Subcutaneous abdominal adipose tissue (tissue), 5 donors: ENCODE measurements at regions not wholly inside any gene's neighbourhood (a gene's known extent, or its start where the extent isn't known, plus 50 kb on each side); places are given as distances from the start of the nearest gene placed in this dataset.

Experiments
- H3K27ac ChIP-seq: one replicate; pipeline ENCODE4 v1.7.0; 2013; ENCODE audit warnings: low read depth, mild to moderate bottlenecking, inconsistent platforms, low read length, moderate library complexity
- H3K27me3 ChIP-seq, 5 donors: one replicate each; pipeline ENCODE4 v1.7.0; 2013; ENCODE audit warnings: low read length in 5 of 5, inconsistent platforms in 1 of 5; ENCODE audit not compliant: control insufficient read depth in 5 of 5, insufficient read depth in 4 of 5
- H3K36me3 ChIP-seq, 5 donors: one replicate each; pipeline ENCODE4 v1.7.0; 2013; ENCODE audit warnings: low read length in 5 of 5; ENCODE audit not compliant: control insufficient read depth in 5 of 5, insufficient read depth in 5 of 5
- H3K4me1 ChIP-seq, 5 donors: one replicate each; pipeline ENCODE4 v1.7.0; 2013; ENCODE audit warnings: low read length in 5 of 5, mild to moderate bottlenecking in 3 of 5, moderate library complexity in 1 of 5; ENCODE audit not compliant: control insufficient read depth in 5 of 5, insufficient read depth in 5 of 5
- H3K4me3 ChIP-seq, 5 donors: one replicate each; pipeline ENCODE4 v1.7.0; 2013; ENCODE audit warnings: low read length in 5 of 5, low read depth in 1 of 5
- H3K9ac ChIP-seq, 5 donors: one replicate each; pipeline ENCODE4 v1.7.0; 2013; ENCODE audit warnings: low read length in 5 of 5, mild to moderate bottlenecking in 4 of 5, moderate library complexity in 3 of 5
- H3K9me3 ChIP-seq, 5 donors: one replicate each; pipeline ENCODE4 v1.7.0; 2013; ENCODE audit warnings: low read length in 5 of 5; ENCODE audit not compliant: control insufficient read depth in 5 of 5
- donor health status: healthy.
- donor health status: healthy.
- donor health status: healthy.
- donor health status: healthy.
- donor health status: healthy.

DNA sequence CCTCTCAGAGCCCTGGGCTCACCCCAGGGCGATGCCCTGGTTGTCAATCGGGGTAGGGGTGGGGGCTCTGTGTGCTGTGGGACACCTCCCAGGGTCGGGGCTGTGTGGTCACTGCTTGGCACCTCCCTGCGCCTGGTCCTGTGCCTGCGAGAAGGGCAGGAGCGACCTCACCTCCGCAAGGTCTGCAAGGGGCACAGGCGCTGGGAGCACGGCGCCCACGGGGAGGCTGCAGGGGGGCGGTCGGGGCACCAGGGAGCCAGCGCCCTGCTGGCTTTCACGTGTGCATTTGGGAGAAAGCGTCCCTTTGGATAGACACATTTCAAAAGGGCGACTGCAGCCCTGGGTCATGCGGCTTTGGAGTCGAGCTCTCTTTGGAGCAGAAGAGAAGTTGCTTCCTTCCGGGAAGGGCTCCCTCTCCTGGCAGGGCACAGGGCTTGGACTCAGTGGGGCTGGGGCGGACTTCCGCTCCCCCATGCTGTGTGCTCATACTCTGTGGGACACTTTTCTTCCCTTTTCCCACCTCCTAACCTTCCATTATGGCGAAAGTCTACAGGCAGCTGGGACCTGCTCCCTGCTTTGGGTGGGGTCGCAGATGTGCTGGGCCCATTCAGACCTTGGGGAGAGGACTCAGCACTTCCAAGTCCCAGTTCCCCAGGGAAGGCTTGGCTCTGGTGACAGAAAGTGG is 52.9 kb upstream of the SLC28A3 start:
- H3K36me3 ChIP-seq = no peaks in the 10 kb centered on the region
- H3K27ac ChIP-seq = no peak overlapping the region
- H3K9me3 ChIP-seq = no peaks in the 10 kb centered on the region
- H3K9ac ChIP-seq = no peak overlapping the region
- H3K27me3 ChIP-seq = peaks cover 0 to 6% (median 2%) of the 10 kb centered on the region in 5 donors
- H3K4me3 ChIP-seq = no peak overlapping the region
- no peaks in the 10 kb centered on the region for H3K4me1 ChIP-seq

DNA sequence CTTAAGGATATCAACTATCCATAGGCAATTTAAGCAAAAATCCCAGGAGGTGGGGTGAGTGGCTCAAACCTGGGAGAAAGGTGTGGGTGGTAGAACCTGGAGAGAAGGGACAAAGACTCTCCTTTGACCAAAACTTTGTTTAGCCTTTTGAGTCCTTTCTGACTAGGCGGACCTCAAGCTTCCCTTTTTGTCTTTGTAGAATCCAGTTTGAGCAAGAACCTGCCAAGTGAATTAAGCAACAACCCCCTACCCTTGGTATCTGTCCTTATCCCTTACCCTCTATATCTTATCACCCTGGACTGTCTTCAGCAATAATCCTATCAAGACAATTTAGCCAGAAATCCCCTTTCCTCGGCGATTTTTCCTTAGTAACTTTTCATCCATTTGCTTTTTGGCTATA is 53.5 kb upstream of the SLC28A3 start:
- H3K4me3 ChIP-seq = no peak overlapping the region
- no peak overlapping the region for H3K9ac ChIP-seq
- H3K27ac ChIP-seq = no peak overlapping the region
- no peaks in the 10 kb centered on the region for H3K9me3 ChIP-seq
- H3K4me1 ChIP-seq = no peaks in the 10 kb centered on the region
- peaks cover 0 to 6% (median 2%) of the 10 kb centered on the region in 5 donors for H3K27me3 ChIP-seq
- H3K36me3 ChIP-seq = no peaks in the 10 kb centered on the region

DNA sequence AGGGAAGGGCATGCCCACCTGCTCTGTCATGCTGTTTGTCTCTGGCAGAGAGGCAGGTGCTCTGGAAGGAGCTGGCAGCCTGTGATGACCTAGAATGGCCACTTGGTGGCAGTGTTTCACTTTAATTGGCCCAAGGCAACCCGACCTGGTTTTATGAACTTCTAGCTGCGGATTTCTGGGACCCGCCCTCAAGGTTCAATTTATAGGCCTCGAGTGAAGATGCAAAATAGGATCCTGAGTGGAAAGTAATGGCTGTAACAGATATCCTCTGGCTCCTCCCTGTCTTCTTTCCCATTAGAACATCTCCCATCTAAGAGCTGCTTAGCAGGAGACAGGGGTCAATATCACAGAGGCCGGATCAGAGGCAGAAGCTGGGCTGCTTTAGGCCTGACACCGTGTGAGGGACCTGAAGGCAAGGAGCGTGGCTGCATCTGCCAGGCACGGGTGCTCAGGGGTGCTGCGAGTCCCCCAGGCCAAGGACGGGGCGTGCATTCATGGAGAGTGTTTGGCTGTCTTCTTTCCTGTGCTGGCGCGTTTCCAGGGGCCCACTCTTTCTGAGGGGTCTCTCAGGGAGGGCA is 56.7 kb upstream of the SLC28A3 start:
- Histone ChIP-seq H3K9ac (no peak overlapping the region), H3K4me1 (no peaks in the 10 kb centered on the region), H3K36me3 (no peaks in the 10 kb centered on the region), H3K27me3 (peaks cover 0 to 6% (median 2%) of the 10 kb centered on the region in 5 donors), H3K4me3 (no peak overlapping the region), H3K27ac (no peak overlapping the region), H3K9me3 (peaks cover 0 to 5% (median 0%) of the 10 kb centered on the region in 5 donors)

DNA sequence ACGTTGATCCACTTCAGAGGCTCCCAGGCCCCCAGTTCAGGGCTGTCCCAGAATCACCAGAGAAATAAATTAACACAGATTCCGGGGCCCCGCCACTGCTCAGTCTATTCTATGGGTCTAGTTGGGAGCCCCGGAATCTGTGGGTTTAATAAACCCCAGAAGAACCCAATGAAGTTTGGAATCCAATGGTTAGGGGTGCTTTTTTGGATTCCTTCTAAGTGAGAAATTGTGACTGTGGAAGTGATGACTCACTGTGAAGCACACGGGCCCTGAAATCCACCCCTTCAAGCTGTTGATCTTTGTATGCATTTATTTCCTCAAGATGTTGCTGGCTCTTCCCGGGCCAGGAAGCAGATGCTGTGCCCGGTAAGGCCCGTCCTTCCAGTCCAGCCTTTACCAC is 57.3 kb upstream of the SLC28A3 start:
- H3K27ac ChIP-seq = no peak overlapping the region
- no peak overlapping the region for H3K4me3 ChIP-seq
- H3K4me1 ChIP-seq = no peaks in the 10 kb centered on the region
- peaks cover 0 to 6% (median 2%) of the 10 kb centered on the region in 5 donors for H3K27me3 ChIP-seq
- no peak overlapping the region for H3K9ac ChIP-seq
- peaks cover 0 to 5% (median 0%) of the 10 kb centered on the region in 5 donors for H3K9me3 ChIP-seq
- no peaks in the 10 kb centered on the region for H3K36me3 ChIP-seq

DNA sequence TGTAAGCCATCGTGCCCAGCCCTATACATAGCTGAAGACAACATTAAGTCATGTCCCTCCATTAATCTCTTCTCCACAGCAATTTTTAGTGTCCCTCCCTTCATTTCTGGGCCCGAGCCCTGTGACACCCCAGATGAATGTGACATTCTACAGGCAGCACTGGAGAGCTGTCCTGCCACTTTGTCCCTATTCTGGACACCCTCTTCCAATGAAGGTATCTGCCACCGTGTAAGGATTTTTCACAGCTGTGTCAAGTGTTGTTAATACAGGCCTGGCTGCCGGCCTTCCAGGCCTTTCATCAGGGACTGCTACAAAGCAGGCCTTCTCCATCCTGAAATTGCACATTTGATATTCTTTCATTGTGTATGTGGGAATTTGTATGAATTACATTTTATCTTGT is 62.0 kb upstream of the SLC28A3 start:
- H3K27ac ChIP-seq = no peak overlapping the region
- no peak overlapping the region for H3K4me3 ChIP-seq
- H3K4me1 ChIP-seq = peaks cover 0 to 2% (median 0%) of the 10 kb centered on the region in 5 donors
- no peaks in the 10 kb centered on the region for H3K36me3 ChIP-seq
- no peaks in the 10 kb centered on the region for H3K27me3 ChIP-seq
- peaks cover 0 to 5% (median 0%) of the 10 kb centered on the region in 5 donors for H3K9me3 ChIP-seq
- H3K9ac ChIP-seq = no peak overlapping the region

DNA sequence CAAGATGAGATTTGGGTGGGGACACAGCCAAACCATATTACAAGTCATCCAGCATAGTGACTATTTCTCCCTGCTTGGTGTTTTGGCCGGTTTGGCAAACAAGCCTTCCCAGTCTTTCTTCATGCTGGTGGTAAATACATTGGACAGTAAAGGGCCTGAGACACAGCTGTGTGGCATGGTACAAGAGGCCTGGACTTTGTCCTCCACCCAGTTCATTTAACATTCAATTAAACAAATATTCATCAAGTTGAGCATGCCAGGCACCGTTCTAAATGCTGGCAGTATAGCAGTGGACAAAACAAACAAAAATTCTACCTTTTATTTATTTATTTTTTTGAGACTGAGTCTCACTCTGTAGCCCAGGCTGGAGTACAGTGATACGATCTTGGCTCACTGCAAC is 62.7 kb upstream of the SLC28A3 start:
- H3K4me1 ChIP-seq = peaks cover 0 to 2% (median 0%) of the 10 kb centered on the region in 5 donors
- H3K27ac ChIP-seq = no peak overlapping the region
- no peaks in the 10 kb centered on the region for H3K36me3 ChIP-seq
- peaks cover 0 to 5% (median 0%) of the 10 kb centered on the region in 5 donors for H3K9me3 ChIP-seq
- no peaks in the 10 kb centered on the region for H3K27me3 ChIP-seq
- H3K9ac ChIP-seq = no peak overlapping the region
- H3K4me3 ChIP-seq = no peak overlapping the region

DNA sequence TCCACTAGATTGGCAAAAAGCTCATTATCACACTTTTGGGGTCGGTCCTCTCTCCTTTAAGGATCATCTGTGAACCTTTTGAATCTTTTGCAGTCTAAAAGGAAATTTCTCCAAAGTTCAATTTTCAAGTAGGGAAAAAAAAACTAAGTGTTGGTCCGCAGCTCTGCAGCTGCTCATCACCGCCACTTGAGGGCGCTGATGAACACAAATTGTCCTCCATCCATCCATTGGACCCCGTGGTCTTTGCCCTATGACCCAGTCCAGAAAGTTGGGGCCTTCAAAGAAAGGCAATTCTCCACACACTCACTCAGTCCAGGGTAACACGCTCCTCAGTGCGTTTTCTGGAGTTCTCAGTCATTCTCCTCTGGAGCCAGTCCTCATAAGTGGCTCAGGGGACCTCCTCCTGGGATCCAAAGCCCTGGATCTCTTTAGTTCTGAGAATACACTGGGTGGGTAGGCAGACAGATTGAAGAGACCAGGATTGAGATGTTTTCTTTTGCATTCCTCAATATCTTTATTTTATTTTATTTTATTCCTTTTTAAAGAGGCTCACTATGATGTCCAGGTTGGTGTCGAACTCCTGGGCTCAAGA is 63.6 kb upstream of the SLC28A3 start:
- Histone ChIP-seq H3K36me3 (no peaks in the 10 kb centered on the region), H3K9me3 (peaks cover 0 to 5% (median 0%) of the 10 kb centered on the region in 5 donors), H3K9ac (no peak overlapping the region), H3K27me3 (no peaks in the 10 kb centered on the region), H3K27ac (no peak overlapping the region), H3K4me3 (no peak overlapping the region), H3K4me1 (peaks cover 0 to 2% (median 0%) of the 10 kb centered on the region in 5 donors)

DNA sequence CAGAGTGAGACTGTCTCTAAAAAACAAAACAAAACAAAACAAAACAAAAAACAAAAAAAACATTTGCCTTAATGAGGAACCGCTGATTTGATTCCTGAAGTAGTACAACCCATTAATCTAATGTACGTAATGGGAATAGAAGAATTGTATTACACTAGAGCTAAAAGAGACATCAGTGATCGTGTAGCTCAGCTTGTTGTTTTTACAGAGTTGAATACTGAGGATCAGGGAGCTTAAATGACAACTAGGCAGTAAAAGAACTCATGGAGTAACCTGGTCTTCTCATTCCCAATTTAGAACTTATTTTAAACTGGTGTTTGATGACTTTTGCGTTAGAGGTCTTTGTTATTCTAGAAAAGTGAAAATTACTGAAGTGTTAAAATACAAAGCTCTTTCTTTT is 65.1 kb upstream of the SLC28A3 start:
- no peaks in the 10 kb centered on the region for H3K27me3 ChIP-seq
- no peaks in the 10 kb centered on the region for H3K36me3 ChIP-seq
- no peak overlapping the region for H3K27ac ChIP-seq

DNA sequence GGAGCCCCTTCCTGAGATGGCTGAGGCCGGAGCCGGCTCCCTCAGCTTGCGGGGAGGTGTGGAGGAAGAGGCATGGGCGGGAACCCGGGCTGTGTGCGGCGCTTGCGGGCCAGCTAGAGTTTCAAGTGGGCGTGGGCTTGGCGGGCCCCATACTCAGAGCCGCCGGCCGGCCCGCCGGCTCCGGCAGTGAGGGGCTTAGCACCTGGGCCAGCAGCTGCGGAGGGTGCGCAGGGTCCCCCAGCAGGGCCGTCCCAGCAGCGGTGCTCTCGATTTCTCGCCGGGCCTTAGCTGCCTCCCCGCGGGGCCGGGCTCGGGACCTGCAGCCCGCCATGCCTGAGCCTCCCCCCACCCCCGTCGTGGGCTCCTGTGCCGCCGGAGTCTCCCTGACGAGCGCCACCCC is 67.9 kb upstream of the SLC28A3 start:
- peaks cover 0 to 11% (median 2%) of the 10 kb centered on the region in 5 donors for H3K4me1 ChIP-seq
- H3K36me3 ChIP-seq = no peaks in the 10 kb centered on the region
- no peak overlapping the region for H3K9ac ChIP-seq
- H3K27me3 ChIP-seq = no peaks in the 10 kb centered on the region
- no peak overlapping the region for H3K4me3 ChIP-seq
- H3K27ac ChIP-seq = no peak overlapping the region
- H3K9me3 ChIP-seq = no peaks in the 10 kb centered on the region

More for the DNA sequence above, 65.1 kb upstream of the SLC28A3 start:
- no peak overlapping the region for H3K4me3 ChIP-seq
- H3K4me1 ChIP-seq = peaks cover 0 to 2% (median 0%) of the 10 kb centered on the region in 5 donors
- H3K9me3 ChIP-seq = no peaks in the 10 kb centered on the region
- H3K9ac ChIP-seq = no peak overlapping the region

DNA sequence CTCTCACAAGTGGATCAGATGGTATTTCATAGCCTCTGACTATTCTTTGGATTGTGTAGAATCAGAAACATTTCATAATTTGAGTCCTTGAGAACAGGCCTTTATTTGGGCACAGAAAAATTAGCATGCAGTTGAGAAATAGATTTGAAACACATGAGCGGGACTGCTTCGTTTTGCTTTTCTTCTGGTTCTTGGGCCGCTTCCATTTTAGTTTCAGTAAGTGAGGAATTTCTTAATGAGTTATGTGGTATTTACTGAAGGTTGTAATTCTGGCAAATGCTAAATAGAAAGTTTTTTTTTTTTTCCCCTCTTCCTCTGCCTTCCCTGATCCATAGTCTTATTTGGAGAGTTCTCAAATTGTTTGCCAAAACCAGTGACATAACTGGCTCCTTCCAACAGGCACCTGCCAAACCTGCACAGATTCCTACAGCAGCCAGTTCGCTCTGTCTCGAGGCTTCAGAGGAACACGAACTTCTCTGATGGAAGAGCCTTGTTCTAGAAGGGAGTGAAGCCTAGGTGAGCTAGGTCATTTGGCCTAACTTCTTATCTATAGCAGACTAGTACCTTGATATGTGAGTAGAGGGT is 71.2 kb upstream of the SLC28A3 start:
- Histone ChIP-seq H3K27ac (no peak overlapping the region), H3K4me3 (no peak overlapping the region), H3K36me3 (no peaks in the 10 kb centered on the region), H3K9ac (no peak overlapping the region), H3K4me1 (peaks cover 0 to 10% (median 2%) of the 10 kb centered on the region in 5 donors), H3K9me3 (no peaks in the 10 kb centered on the region), H3K27me3 (no peaks in the 10 kb centered on the region)
